Thyroid gland (tissue), 4 donors: ENCODE measurements at regions not wholly inside any gene's neighbourhood (a gene's known extent, or its start where the extent isn't known, plus 50 kb on each side); places are given as distances from the start of the nearest gene placed in this dataset.
"Not testable (repeated sequence)": the region's sequence is repeated elsewhere in the genome, so short reads cannot be mapped to it uniquely, and the experiment has no call there.

Experiments used
- CTCF ChIP-seq, 6 experiments: fragments of 200-600 bp in 3 of 6; fragments of 450-650 bp in 3 of 6; sonication (generic) in 3 of 6; IDR thresholded peaks; one replicate each; pipeline ENCODE4 v1.5.1; 2016 to 2019; ENCODE audit warnings: antibody characterized with exemption in 6 of 6, mild to moderate bottlenecking in 2 of 6, inconsistent platforms in 1 of 6, moderate library complexity in 1 of 6
- POLR2A ChIP-seq, 2 donors: fragments of 450-650 bp; IDR thresholded peaks; one replicate each; pipeline ENCODE4 v1.6.1; 2017; ENCODE audit warnings: antibody characterized with exemption in 2 of 2, mild to moderate bottlenecking in 2 of 2, moderate library complexity in 1 of 2

- TF ChIP-seq POLR2A, CTCF (IDR thresholded peaks at IDR 0.05): not testable (repeated sequence)
Measured at GRCh38 chr13:18224411-18224810, 957.2 kb downstream of the TUBA3C start.
